ENCODE measurements at regions not wholly inside any gene's neighbourhood (a gene's known extent, or its start where the extent isn't known, plus 50 kb on each side); places are given as distances from the start of the nearest gene placed in this dataset.

- TF ChIP-seq, protein P1, sequence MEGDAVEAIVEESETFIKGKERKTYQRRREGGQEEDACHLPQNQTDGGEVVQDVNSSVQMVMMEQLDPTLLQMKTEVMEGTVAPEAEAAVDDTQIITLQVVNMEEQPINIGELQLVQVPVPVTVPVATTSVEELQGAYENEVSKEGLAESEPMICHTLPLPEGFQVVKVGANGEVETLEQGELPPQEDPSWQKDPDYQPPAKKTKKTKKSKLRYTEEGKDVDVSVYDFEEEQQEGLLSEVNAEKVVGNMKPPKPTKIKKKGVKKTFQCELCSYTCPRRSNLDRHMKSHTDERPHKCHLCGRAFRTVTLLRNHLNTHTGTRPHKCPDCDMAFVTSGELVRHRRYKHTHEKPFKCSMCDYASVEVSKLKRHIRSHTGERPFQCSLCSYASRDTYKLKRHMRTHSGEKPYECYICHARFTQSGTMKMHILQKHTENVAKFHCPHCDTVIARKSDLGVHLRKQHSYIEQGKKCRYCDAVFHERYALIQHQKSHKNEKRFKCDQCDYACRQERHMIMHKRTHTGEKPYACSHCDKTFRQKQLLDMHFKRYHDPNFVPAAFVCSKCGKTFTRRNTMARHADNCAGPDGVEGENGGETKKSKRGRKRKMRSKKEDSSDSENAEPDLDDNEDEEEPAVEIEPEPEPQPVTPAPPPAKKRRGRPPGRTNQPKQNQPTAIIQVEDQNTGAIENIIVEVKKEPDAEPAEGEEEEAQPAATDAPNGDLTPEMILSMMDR (IDR thresholded peaks at IDR 0.05) = no peak
- TF ChIP-seq EZH2phosphoT487 (IDR thresholded peaks at IDR 0.05) (no peak), EZH2 (IDR thresholded peaks at IDR 0.05) (no peak)
Observed at GRCh38 chr3:191649626-191650025, 188.7 kb downstream of the PYDC2 start.

All from neural progenitor cell (in vitro differentiated cells).